22Rv1 (cell line): ENCODE measurements at regions not wholly inside any gene's neighbourhood (a gene's known extent, or its start where the extent isn't known, plus 50 kb on each side); places are given as distances from the start of the nearest gene placed in this dataset.
"Not testable (repeated sequence)": the region's sequence is repeated elsewhere in the genome, so short reads cannot be mapped to it uniquely, and the experiment has no call there.

ENCODE experiments used
- ZFX ChIP-seq: fragments of 450-650 bp; IDR thresholded peaks from 2 replicates; pipeline ENCODE4 v1.6.1; 2017; ENCODE audit warnings: antibody characterized with exemption, borderline replicate concordance
- TF ChIP-seq, protein P1 (sequence below): fragments of 450-650 bp; IDR thresholded peaks from 2 replicates; pipeline ENCODE4 v1.5.1; 2017; ENCODE audit warnings: mild to moderate bottlenecking

- TF ChIP-seq, protein P1, sequence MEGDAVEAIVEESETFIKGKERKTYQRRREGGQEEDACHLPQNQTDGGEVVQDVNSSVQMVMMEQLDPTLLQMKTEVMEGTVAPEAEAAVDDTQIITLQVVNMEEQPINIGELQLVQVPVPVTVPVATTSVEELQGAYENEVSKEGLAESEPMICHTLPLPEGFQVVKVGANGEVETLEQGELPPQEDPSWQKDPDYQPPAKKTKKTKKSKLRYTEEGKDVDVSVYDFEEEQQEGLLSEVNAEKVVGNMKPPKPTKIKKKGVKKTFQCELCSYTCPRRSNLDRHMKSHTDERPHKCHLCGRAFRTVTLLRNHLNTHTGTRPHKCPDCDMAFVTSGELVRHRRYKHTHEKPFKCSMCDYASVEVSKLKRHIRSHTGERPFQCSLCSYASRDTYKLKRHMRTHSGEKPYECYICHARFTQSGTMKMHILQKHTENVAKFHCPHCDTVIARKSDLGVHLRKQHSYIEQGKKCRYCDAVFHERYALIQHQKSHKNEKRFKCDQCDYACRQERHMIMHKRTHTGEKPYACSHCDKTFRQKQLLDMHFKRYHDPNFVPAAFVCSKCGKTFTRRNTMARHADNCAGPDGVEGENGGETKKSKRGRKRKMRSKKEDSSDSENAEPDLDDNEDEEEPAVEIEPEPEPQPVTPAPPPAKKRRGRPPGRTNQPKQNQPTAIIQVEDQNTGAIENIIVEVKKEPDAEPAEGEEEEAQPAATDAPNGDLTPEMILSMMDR = not testable (repeated sequence)
- not testable (repeated sequence) for TF ChIP-seq ZFX
These were observed 506.0 kb downstream of the SOX6 start for GRCh38 chr11:15850335-15850734.
